Keratinocyte (primary cell): ENCODE measurements at regions not wholly inside any gene's neighbourhood (a gene's known extent, or its start where the extent isn't known, plus 50 kb on each side); places are given as distances from the start of the nearest gene placed in this dataset.

Experiments used
- DNase-seq: peaks from one replicate; pipeline ENCODE4 v3.0.0-alpha.2; 2011; ENCODE audit warnings: low read depth, missing footprints, low spot score
- FAIRE-seq: peaks from 2 replicates; lab custom pipeline; 2011; peaks lifted over from hg19 to GRCh38; lab: Jason Lieb, UNC
- H2AFZ ChIP-seq: 2 replicates; pipeline ENCODE4 v1.6.0; 2012; ENCODE audit warnings: low read length, control low read depth, inconsistent platforms; ENCODE audit not compliant: control insufficient read depth
- H3K27ac ChIP-seq: 2 replicates; pipeline ENCODE4 v1.5.1; 2011; ENCODE audit warnings: low read length; ENCODE audit not compliant: control insufficient read depth, insufficient read depth
- H3K27me3 ChIP-seq: 3 replicates; pipeline ENCODE4 v1.6.0; 2011; ENCODE audit warnings: low read length; ENCODE audit not compliant: control insufficient read depth, insufficient read depth; ENCODE audit errors: extremely low read depth
- H3K36me3 ChIP-seq, 2 experiments: 2 replicates in 1 of 2; 3 replicates in 1 of 2; pipeline ENCODE4 v1.5.1; 2011; ENCODE audit warnings: low read length in 2 of 2, mild to moderate bottlenecking in 1 of 2; ENCODE audit not compliant: control insufficient read depth in 2 of 2, insufficient read depth in 2 of 2; ENCODE audit errors: extremely low read depth in 1 of 2
- H3K4me1 ChIP-seq: 3 replicates; pipeline ENCODE4 v1.5.1; 2011; ENCODE audit warnings: low read length; ENCODE audit not compliant: control insufficient read depth, insufficient read depth; ENCODE audit errors: extremely low read depth
- H3K4me2 ChIP-seq: 3 replicates; pipeline ENCODE4 v1.6.0; 2011; ENCODE audit warnings: low read depth, low read length; ENCODE audit not compliant: control insufficient read depth, insufficient read depth; ENCODE audit errors: extremely low read depth
- H3K4me3 ChIP-seq, 3 experiments: fragments of 200-600 bp in 1 of 3; sonication (generic) in 1 of 3; 2 replicates in 2 of 3; 3 replicates in 1 of 3; pipeline ENCODE4 v1.5.1; 2011 to 2016; ENCODE audit warnings: low read length in 3 of 3, mild to moderate bottlenecking in 3 of 3, control low read depth in 2 of 3, inconsistent platforms in 1 of 3, low read depth in 1 of 3, mixed read lengths in 1 of 3, mixed run types in 1 of 3, moderate library complexity in 1 of 3; ENCODE audit not compliant: control insufficient read depth in 2 of 3, insufficient read depth in 2 of 3; ENCODE audit errors: extremely low read depth in 1 of 3
- H3K79me2 ChIP-seq: 2 replicates; pipeline ENCODE4 v1.6.0; 2012; ENCODE audit warnings: low read length; ENCODE audit not compliant: control insufficient read depth, insufficient read depth
- H3K9ac ChIP-seq: 3 replicates; pipeline ENCODE4 v1.6.0; 2011; ENCODE audit warnings: low read length; ENCODE audit not compliant: control insufficient read depth, insufficient read depth; ENCODE audit errors: extremely low read depth
- H3K9me1 ChIP-seq: 3 replicates; pipeline ENCODE4 v1.6.0; 2011; ENCODE audit warnings: low read length; ENCODE audit not compliant: control insufficient read depth, insufficient read depth; ENCODE audit errors: extremely low read depth
- H3K9me3 ChIP-seq: 2 replicates; pipeline ENCODE4 v1.5.1; 2012; ENCODE audit warnings: low read depth, low read length; ENCODE audit not compliant: control insufficient read depth
- H4K20me1 ChIP-seq: 3 replicates; pipeline ENCODE4 v1.6.0; 2011; ENCODE audit warnings: low read length; ENCODE audit not compliant: control insufficient read depth, insufficient read depth; ENCODE audit errors: extremely low read depth
- CTCF ChIP-seq, 3 experiments: IDR thresholded peaks in 1 of 3; conservative IDR thresholded peaks in 1 of 3; optimal IDR thresholded peaks in 1 of 3; 2 replicates in 2 of 3; 3 replicates in 1 of 3; pipeline versions ENCODE3 to v1.5.1; 2011; ENCODE audit warnings: low read length in 3 of 3, mild to moderate bottlenecking in 3 of 3, moderate library complexity in 2 of 3, control low read depth in 1 of 3, inconsistent platforms in 1 of 3; ENCODE audit not compliant: insufficient read depth in 2 of 3; ENCODE audit errors: extremely low read depth in 1 of 3
- EZH2 ChIP-seq: IDR thresholded peaks from one replicate; pipeline ENCODE4 v1.6.1; 2012; ENCODE audit warnings: inconsistent platforms, mild to moderate bottlenecking, low read length, moderate library complexity
- dilution Hi-C: fragments of 300-500 bp; cut with MboI; formaldehyde crosslinking; loops from one replicate; pipeline ENCODE4 v1.7.0; 2020; ENCODE audit warnings: low sequenced_read_pairs; ENCODE audit not compliant: extremely low pct_ligation_motif_present

- Histone ChIP-seq H4K20me1 (no peaks in the 10 kb centered on the region), H3K4me3 (no peak overlapping the region), H3K4me2 (no peak overlapping the region), H3K27ac (no peak overlapping the region), H3K4me1 (peaks cover 27% of the 10 kb centered on the region), H3K79me2 (no peaks in the 10 kb centered on the region), H3K36me3 (no peaks in the 10 kb centered on the region), H3K9me1 (no peaks in the 10 kb centered on the region), H3K9me3 (no peaks in the 10 kb centered on the region), H3K9ac (no peak overlapping the region), H3K27me3 (no peaks in the 10 kb centered on the region), H2AFZ (no peak overlapping the region)
- dilution Hi-C loops, result no loop called here
- no peak for DNase-seq
- FAIRE-seq, result no peak
- TF ChIP-seq EZH2, result no peak
- no peak for TF ChIP-seq CTCF (optimal IDR thresholded peaks at IDR 0.05 in 1 of 3, IDR thresholded peaks at IDR 0.05 in 1 of 3, conservative IDR thresholded peaks at IDR 0.05 in 1 of 3; ENCODE audit: extremely low read depth in 1 of 3, insufficient read depth in 2 of 3, low read length in 3 of 3)
These were observed 109.6 kb downstream of the ZBTB18 start for GRCh38 chr1:244160455-244161235.

GRCh38 chr1:244161236-244161510 lies 110.1 kb downstream of the ZBTB18 start:
- peaks cover 32% of the 10 kb centered on the region for H3K4me1 ChIP-seq
- H3K9me3 ChIP-seq, result no peaks in the 10 kb centered on the region
- H3K4me3 ChIP-seq, result no peak overlapping the region
- H4K20me1 ChIP-seq, result no peaks in the 10 kb centered on the region
- H3K9me1 ChIP-seq, result no peaks in the 10 kb centered on the region
- FAIRE-seq (no peak), DNase-seq (no peak)
- H3K79me2 ChIP-seq, result no peaks in the 10 kb centered on the region
- no peaks in the 10 kb centered on the region for H3K27me3 ChIP-seq
- H2AFZ ChIP-seq, result no peak overlapping the region
- H3K9ac ChIP-seq, result no peak overlapping the region
- H3K4me2 ChIP-seq, result no peak overlapping the region
- no peak overlapping the region for H3K27ac ChIP-seq
- dilution Hi-C loops, result no loop called here
- no peaks in the 10 kb centered on the region for H3K36me3 ChIP-seq
- TF ChIP-seq EZH2 (no peak), CTCF (optimal IDR thresholded peaks at IDR 0.05 in 1 of 3, IDR thresholded peaks at IDR 0.05 in 1 of 3, conservative IDR thresholded peaks at IDR 0.05 in 1 of 3; ENCODE audit: extremely low read depth in 1 of 3, insufficient read depth in 2 of 3, low read length in 3 of 3) (no peak)
